HG02642 (cell line): ENCODE measurements at regions not wholly inside any gene's neighbourhood (a gene's known extent, or its start where the extent isn't known, plus 50 kb on each side); places are given as distances from the start of the nearest gene placed in this dataset.

Experiments used
- ATAC-seq: cut with Tn5 transposase; IDR thresholded peaks from one replicate; pipeline ENCODE4 v1.9.1; 2021; ENCODE audit warnings: mild to moderate bottlenecking; ENCODE audit not compliant: unreplicated experiment, poor library complexity

DNA sequence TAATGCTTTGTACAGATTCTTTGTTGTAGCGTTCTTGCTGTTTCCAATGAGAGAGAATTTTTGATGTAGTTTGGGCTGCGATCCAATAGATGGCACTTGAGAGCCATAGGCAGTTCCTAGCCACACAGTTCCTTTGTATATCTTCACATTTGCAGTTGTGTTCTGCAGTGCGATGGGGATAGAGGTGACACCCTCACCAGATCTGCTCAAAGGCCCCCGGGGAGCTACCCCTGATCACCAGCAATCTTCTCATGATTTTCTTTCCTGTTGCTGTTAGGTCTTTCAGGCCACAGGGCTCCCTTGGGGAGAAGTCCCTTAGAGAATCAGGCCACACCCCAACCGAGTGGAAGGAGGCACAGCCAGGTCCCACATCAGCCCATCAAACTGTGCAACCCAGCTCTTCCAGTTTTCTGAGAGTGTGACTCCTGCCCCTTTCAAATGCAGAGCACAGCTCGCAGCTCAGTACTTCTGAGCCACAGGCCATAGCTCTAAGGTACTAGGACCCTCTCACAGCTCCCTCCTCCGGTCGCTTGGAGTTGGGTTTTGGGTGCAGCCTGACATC is 353.7 kb downstream of the SLCO4C1 start:
- ATAC-seq: peak; percentile 87

DNA sequence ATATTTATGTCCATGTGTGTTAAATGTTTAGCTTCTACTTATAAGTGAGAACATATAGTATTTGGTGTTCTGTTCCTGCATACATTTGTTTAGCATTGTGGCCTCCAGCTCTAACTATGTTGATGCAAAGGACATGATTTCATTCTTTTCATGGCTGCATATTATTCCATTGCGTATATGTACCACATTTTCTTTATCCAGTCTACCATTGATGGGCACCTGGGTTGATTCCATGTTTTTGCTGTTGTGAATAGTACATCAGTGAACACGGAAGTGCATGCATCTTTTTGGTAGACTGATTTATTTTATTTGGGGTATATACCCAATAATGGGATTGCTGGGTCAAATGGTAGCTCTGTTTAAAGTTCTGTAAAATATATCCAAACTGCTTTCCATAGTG is 359.0 kb downstream of the SLCO4C1 start:
- ATAC-seq: no peak

DNA sequence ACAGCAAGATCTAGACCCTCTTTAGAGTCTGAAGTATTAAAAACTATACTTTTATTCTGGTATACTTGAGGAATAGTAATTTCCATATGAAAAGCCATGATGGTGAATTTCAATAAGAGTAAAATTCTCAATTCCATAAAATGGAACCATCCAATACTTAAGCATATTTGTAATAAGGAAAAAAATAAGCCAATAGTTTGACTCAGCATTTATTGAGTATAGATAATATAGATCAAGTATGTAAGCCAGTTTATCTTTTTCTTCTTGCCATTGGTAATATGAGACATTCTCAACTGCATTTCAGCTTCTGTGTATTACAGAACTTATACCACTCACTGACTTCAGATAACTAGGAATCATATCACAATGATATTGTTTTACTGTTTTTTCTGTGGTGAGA is 361.0 kb downstream of the SLCO4C1 start:
- ATAC-seq: no peak

DNA sequence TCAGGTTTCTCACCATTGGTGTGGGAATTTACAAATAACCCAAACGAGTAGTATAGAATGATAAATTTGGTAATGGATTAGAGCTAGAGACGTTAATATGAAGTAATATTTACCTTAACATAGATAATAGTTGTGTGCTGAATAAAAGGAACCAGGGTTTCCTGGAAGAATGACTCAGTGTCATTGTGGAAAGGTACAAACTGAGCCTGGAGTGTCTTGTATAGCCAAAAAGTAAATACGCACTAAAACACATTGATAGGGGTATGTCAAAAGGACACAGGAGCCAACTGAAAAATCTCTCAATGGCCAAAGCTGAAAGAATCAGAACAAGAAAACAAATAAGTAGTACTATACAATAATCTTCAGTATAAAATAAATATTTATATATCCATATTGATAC is 363.5 kb downstream of the SLCO4C1 start:
- no peak for ATAC-seq

DNA sequence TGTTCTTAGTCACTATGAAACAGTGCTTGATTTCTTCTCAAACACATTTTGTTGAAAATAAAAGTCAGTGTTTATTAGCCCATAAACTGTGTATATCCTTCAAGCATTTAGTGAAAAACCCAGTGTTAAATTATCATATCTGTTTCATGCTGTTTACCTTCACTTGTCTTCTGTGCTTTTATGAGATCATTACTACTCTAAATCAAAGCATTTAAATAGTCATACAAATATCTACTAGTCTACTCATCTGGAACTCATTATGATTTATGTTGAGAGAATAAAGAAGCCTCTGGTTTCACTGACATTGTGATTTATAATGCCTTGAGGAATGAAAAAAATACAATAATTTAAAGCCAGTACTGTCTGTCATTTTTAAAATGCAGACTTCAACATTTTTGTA is 366.5 kb downstream of the SLCO4C1 start:
- no peak for ATAC-seq

DNA sequence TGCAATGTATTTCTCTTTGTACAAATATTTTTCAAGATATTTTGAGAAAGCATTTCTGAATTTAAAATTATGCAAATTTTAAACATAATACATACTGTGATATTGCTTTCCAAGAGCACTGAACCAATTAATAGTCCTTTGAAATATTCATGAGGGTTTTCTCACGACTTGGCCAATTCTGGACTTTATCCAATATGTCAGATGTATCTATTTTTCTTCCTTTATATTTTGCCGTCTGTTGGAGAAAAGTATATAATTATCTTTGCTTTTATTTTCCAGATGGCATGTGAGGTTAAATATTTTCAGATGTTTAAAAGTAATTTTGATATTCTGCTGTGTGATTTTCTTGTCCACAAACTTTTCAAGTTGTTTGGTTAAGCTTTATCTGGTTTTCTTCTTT is 378.9 kb downstream of the SLCO4C1 start:
- ATAC-seq: no peak

DNA sequence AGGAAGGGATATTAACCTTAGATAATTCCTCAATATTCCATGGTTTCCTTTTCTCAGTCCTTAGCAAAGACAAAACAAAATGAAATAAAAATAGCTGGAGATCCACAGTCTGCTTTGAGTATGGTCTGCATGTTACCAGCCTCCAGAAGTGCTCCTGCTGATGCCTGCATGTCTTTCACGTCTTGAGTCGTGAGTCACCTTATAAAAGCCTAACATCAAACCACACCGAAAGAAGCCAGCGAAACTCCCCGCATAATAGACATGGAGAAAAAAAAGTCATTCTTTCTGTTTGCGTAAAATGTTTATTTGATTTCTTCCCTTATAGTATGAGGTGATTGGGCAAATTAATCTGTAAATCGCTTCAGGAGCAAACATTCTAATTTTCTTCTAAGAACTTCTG is 380.5 kb downstream of the SLCO4C1 start:
- no peak for ATAC-seq

DNA sequence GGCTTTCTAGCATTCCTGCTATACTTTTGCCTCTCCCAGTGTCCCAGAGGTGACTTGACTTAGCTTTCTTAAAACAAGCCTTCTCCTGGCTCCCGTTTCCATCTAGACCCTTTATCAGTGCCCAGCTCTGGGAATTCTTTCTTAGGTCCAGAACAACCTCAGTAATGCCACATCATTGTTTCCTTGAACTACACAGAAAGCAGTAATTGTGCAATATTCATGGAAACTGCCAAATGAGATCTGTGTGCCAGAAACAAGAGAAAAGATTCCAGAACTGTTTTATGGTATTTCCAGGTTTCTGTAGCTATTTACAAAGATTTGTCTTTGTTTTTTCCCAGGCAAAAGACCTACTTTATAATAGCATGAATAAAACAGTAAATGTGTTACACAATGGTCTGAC is 391.3 kb downstream of the SLCO4C1 start:
- no peak for ATAC-seq

DNA sequence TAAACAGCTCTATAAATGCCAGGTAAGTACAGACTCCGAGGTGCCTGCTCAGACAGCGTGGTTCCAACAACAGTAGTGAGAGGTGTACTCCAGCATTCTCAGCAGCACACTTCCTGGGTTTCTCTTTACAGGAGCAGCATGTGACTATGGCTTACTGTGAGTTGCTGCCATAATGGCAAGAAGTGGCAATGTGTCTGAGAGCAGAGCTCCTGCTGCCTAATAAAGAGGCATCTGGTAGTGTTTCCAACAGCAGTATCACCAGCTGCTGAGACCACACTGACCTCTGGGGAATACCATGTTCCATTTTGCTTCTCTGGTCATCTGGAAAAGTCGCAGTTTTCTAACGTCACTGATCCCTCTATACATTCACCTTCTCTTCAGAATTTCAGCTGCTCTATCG is 398.2 kb downstream of the SLCO4C1 start:
- peak; percentile 66 for ATAC-seq

DNA sequence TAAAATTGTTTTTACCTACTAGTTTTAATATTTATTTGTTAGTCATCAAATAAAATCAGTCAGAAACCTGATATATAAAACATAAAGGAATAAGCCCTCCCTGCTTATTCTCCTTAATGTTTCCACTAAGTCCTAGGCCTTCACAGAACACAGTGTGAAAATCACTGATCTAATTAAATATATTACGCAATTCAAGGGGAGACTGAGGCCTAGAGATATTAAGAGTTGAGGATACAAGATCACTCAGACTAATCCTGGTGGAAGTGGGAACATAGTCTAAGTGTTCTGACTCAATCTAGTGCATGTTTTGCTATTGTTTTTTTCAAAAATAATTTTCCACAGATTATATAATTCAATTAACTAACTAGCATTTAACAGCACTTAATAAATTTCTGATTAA is 401.1 kb downstream of the SLCO4C1 start:
- no peak for ATAC-seq

DNA sequence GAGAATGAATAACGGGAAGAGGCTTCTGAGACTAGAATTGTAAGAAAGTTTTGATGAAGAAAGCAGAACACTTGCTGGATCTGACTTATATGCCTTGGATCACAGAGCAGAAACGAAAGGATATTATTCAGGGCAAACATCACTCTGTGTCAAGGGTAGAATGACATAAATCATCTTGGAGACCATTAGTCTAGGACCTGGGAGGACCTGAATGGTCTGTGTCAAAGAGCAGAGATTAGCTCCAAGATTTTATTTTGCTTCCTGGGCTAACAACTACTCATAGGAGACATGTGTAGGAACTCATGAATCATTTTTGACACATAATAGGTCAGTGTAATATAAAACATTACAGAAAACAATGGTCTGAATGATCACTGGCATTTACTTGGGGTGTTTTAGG is 417.9 kb downstream of the SLCO4C1 start:
- ATAC-seq: no peak

DNA sequence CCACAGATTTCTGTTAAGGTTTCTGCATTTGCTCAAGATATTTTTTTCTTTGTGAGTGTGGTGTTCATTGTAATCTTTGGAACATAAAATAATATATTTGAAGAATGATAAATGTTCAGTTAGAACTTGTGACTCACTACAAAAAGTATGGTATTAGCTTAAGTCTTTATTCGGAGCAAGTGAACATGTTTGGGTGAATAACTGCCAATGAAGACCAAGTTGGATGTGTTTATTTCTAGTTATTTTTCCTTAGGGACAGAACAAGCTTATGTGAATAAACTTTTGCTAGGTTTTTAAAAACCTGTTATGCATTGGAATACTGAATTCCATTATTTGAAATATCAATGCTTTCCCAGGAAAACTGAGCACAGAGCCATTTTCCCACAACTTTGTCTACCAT is 418.6 kb downstream of the SLCO4C1 start:
- no peak for ATAC-seq

DNA sequence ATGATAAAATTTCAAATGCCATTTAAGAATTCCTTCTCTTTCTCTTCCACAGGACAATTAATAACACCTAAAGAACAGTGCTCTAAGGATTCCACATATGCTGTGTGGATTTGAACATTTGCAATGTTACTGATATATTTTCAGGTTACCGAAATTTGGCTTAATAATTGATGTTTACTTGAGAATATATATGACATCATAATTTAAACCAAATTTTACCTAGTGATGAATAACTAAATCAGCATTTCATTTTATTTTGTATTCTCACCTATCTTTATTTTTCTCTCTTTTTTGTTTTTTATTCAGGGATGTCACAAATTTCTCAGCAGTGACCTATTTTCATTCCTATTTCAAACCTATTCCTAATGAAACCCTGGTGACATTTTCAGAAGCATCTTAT is 429.6 kb downstream of the SLCO4C1 start:
- ATAC-seq: no peak

DNA sequence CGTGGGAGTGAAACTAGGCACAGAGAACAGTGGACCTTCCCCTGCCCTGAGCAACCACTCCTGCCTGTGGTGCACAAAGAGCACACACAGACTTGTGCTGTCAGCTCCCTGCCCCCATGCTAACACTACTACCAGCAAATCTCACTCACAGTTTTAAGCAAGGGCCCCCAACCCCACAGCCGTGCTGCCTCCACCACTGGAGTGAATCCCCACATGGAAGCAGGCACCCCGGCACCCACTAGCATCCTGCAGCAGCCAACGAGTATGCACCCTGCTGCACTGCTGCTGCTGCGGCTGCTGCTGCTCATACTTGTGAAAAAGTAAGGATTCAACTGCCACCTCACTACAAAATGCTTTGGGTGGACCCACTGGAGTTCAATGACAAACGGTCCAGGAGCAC is 435.5 kb downstream of the SLCO4C1 start:
- ATAC-seq: no peak

DNA sequence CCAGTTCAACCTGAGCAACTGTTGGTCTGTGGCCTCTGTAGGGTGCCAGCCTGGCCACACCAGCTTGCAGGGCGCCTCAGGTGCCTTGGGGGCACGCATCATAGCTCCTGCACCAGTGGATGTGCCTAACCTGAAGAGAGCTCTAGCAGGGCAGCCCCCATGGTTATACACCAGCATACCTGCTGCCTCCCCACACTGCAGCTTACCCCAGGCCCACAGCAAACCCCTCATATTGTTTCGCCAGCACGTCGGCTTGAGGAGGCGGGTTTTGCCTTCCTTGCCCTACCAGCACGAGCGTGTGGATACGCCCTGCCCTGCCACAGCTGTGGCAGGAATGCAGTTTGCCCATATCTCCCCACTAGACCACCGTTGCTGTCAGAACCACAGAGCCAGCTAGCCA is 435.9 kb downstream of the SLCO4C1 start:
- ATAC-seq: no peak

DNA sequence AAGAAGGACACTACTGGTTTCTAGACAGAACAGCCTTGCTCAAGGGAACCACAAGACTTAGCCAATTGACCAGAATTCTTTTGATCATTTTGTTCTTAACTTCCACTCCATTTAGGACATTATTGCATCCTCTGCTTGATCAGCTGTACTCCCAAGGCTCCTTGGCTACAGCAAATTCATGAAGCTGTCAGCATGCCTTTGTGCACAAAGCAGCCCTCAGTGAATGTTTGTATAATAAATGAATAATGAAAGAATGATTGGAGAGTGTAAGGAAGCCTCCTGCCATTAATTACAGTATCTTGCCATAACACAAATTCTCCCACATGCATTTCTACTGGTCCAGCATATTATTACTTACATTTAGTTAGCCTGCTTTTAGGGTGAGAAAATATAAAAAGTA is 449.6 kb downstream of the SLCO4C1 start:
- ATAC-seq: no peak

DNA sequence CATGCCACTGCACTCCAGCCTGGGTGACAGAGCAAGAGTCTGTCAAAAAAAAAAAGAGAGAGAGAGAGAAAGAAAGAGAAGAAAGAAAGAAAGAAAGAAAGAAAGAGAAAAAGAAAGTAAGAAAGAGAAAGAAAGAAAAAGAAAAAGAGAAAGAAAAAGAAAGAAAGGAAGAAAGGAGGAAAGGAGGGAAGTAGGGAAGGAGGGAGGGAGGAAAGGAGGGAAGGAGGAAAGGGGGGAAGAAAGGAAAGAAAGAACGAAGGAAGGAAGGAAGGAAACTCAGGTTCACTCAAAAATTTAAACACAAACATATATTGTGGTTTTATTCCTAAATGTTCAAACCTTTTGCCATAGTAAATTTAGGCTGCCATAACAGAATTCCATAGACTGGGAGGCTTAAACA is 453.0 kb downstream of the SLCO4C1 start:
- ATAC-seq: no peak

DNA sequence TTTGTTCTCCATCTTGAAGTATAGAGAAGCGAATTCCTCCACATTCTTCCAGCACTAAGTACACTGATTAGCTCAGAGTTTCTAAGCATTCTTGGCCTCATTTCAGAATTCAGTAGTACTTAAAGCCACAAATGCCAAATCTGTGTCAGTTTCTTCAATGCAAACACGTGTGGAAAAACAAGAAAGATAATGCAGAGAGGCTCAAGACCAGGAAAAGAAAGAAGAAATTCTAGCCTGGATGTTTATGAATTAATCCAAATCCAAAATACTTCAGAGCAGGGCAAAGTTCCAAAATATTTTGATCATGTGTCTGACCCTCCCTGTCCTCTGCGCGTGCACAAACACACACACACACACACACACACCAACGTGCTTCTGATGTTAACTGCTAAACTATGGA is 457.6 kb downstream of the SLCO4C1 start:
- ATAC-seq: no peak

DNA sequence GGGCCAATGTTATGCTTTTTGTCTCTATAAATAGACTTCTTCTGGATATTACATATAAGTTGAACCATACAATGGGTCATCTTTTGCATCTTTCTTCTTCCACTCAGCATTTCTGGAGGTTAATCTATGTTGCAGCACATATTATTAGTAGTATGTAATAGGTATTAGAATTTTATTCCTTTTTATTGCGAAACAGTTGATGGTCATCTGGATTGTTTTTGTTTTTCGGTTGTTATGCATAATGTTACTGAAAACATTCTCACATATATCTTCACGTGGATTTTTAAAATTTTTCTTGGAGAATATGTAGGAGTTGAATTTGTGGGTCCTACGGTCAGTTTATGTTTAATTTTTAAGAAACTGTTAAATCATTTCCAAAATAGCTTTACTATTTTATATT is 466.8 kb downstream of the SLCO4C1 start:
- no peak for ATAC-seq

DNA sequence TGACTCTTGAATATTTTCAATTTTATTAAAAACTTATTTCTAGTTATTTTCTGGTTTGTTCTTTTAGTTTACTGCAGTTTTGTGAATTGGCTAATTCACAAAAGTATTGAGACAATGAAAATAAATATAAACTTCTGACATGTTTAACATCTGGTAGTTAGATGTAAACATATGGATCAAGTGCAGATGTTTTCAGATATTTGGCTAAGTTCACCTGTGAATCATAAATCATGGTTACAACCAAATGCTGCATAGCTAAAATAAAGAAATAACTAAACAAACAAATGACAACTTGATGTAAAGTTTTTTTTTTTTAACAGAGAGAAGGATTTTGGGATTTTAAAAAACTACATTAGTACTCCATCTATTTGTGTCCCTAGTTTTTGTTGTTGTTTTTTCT is 484.6 kb downstream of the SLCO4C1 start:
- no peak for ATAC-seq

DNA sequence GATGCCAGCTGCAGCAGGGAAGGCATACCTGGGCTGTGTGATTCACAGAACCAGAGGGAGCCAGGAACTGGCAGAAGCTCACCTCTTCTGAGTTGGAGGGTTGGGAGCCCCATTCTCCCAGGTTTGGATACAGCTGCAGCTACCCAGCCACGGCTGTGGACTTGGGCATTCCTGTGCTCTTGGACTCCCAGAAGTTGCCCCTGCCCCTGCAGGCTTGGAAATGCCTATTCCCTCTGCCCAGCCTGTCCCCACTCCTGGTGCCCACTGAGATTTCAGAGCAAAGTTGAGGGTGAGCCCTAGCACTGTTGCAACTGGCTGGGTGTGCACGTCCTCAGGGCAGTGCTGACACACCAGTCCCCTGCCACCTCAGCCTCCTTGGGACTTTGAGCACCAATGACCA is 489.7 kb downstream of the SLCO4C1 start:
- ATAC-seq: no peak

DNA sequence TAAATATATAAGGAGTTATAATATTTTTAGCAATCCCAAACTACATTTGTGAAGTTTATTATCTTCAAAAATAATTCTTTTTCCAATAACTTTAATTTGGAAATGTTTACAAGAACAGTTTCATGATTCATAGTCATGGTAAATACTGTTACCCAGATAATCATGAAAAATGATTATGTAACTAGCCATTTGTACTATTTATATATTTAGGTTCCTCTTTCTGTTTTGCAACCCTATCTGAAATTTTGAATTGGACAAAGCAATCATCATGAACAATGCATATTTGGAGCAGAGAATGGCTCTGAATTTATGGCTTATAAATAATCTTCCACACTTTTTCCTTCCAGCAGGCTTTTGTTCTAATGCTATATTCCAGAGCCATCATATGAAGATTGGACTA is 499.7 kb downstream of the SLCO4C1 start:
- ATAC-seq: no peak

DNA sequence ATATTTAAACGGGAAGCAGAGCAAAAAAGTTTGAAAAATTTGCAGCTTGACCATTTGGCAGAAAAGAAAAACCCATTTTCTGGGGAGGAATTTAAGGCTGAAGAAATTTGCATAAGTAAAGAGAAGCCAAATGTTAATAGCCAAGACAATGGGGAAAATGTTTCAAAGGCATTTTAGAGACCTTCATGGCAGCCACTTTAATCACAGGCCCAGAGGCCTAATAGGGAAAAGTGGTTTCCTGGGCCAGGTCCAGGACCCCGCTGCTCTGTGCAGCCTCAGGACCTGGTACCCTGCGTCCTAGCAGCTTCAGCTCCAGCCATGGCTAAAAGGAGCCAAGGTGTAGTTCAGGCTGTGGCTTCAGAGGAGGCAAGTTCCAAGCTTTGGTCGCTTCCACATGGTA is 507.3 kb downstream of the SLCO4C1 start:
- ATAC-seq: no peak
